Erythroblast (primary cell): ENCODE measurements at regions not wholly inside any gene's neighbourhood (a gene's known extent, or its start where the extent isn't known, plus 50 kb on each side); places are given as distances from the start of the nearest gene placed in this dataset.

ENCODE experiments used
- GATA1 ChIP-seq: IDR thresholded peaks from 2 replicates; pipeline ENCODE4 v1.6.1; 2011; ENCODE audit warnings: low read depth, mild to moderate bottlenecking, control low read depth, low read length, moderate library complexity
- POLR2A ChIP-seq: IDR thresholded peaks from 2 replicates; pipeline ENCODE4 v1.6.1; 2011; ENCODE audit warnings: mild to moderate bottlenecking, low read length

- TF ChIP-seq POLR2A (no peak), GATA1 (no peak)
These were observed 1164.2 kb downstream of the NSUN3 start for GRCh38 chr3:95227092-95227491.
